ENCODE measurements at regions not wholly inside any gene's neighbourhood (a gene's known extent, or its start where the extent isn't known, plus 50 kb on each side); places are given as distances from the start of the nearest gene placed in this dataset.

GRCh38 chr3:28678086-28678485 lies 329.5 kb upstream of the AZI2 start:
- no peak for DNase-seq (ENCODE audit: low read depth in 2 of 2)
- no peak overlapping the region for H3K4me3 ChIP-seq (replicated peaks in 1 of 2; ENCODE audit: low read depth in 2 of 2, low read length in 2 of 2)
- no peak for TF ChIP-seq CTCF (IDR thresholded peaks at IDR 0.05; ENCODE audit: low read depth, low read length)

- no peak for DNase-seq (ENCODE audit: low read depth in 2 of 2)
- no peak overlapping the region for H3K4me3 ChIP-seq (replicated peaks in 1 of 2; ENCODE audit: low read depth in 2 of 2, low read length in 2 of 2)
- no peak for TF ChIP-seq CTCF (IDR thresholded peaks at IDR 0.05; ENCODE audit: low read depth, low read length)
Observed at GRCh38 chr3:28680050-28680449, 331.4 kb upstream of the AZI2 start.

GRCh38 chr3:28682121-28682520 lies 333.5 kb upstream of the AZI2 start:
- DNase-seq (ENCODE audit: low read depth in 2 of 2): no peak
- no peak for TF ChIP-seq CTCF (IDR thresholded peaks at IDR 0.05; ENCODE audit: low read depth, low read length)
- no peak overlapping the region for H3K4me3 ChIP-seq (replicated peaks in 1 of 2; ENCODE audit: low read depth in 2 of 2, low read length in 2 of 2)

GRCh38 chr3:28690176-28690575 lies 341.6 kb upstream of the AZI2 start:
- DNase-seq (ENCODE audit: low read depth in 2 of 2): no peak
- no peak overlapping the region for H3K4me3 ChIP-seq (replicated peaks in 1 of 2; ENCODE audit: low read depth in 2 of 2, low read length in 2 of 2)
- no peak for TF ChIP-seq CTCF (IDR thresholded peaks at IDR 0.05; ENCODE audit: low read depth, low read length)

GRCh38 chr3:28698706-28699105 lies 350.1 kb upstream of the AZI2 start:
- no peak overlapping the region for H3K4me3 ChIP-seq (replicated peaks in 1 of 2; ENCODE audit: low read depth in 2 of 2, low read length in 2 of 2)
- TF ChIP-seq CTCF (IDR thresholded peaks at IDR 0.05; ENCODE audit: low read depth, low read length): no peak
- DNase-seq (ENCODE audit: low read depth in 2 of 2): no peak

- DNase-seq (ENCODE audit: low read depth in 2 of 2): no peak
- no peak for TF ChIP-seq CTCF (IDR thresholded peaks at IDR 0.05; ENCODE audit: low read depth, low read length)
- no peak overlapping the region for H3K4me3 ChIP-seq (replicated peaks in 1 of 2; ENCODE audit: low read depth in 2 of 2, low read length in 2 of 2)
Observed at GRCh38 chr3:28699283-28699682, 350.7 kb upstream of the AZI2 start.

GRCh38 chr3:28700728-28701127 lies 352.1 kb upstream of the AZI2 start:
- DNase-seq (ENCODE audit: low read depth in 2 of 2): no peak
- no peak overlapping the region for H3K4me3 ChIP-seq (replicated peaks in 1 of 2; ENCODE audit: low read depth in 2 of 2, low read length in 2 of 2)
- TF ChIP-seq CTCF (IDR thresholded peaks at IDR 0.05; ENCODE audit: low read depth, low read length): no peak

Data from cardiac fibroblast (primary cell).